ENCODE measurements at regions not wholly inside any gene's neighbourhood (a gene's known extent, or its start where the extent isn't known, plus 50 kb on each side); places are given as distances from the start of the nearest gene placed in this dataset.

GRCh38 chr2:2650608-2651375 lies 319.7 kb upstream of the MYT1L start:
- TF ChIP-seq SIN3A (IDR thresholded peaks at IDR 0.05; ENCODE audit: low read depth) = no peak
- TF ChIP-seq YY1 (IDR thresholded peaks at IDR 0.05; ENCODE audit: extremely low read depth, insufficient replicate concordance, low read depth, low read length) = no peak
- TF ChIP-seq ZFX (IDR thresholded peaks at IDR 0.05) = no peak
- ChIA-PET POLR2A (no interaction called here), RAD21 (ENCODE audit: low non-redundant PET in 1 of 2, low total read pairs in 2 of 2, uncharacterized antibody in 2 of 2, unreplicated experiment in 2 of 2) (no interaction called here), CTCF (no interaction called here)
- Histone ChIP-seq H2AFZ (ENCODE audit: low read depth, low read length, poor library complexity, severe bottlenecking) (no peak overlapping the region), H3K4me1 (ENCODE audit: control insufficient read depth in 1 of 2, insufficient read depth in 2 of 2, low read length in 2 of 2) (no peaks in the 10 kb centered on the region), H4K20me1 (ENCODE audit: insufficient read depth) (no peaks in the 10 kb centered on the region), H3K4me3 (replicated peaks in 1 of 2; ENCODE audit: low read depth in 1 of 2, low read length in 2 of 2) (no peak overlapping the region), H3K79me2 (ENCODE audit: insufficient read depth, low read length) (no peaks in the 10 kb centered on the region), H3K4me2 (ENCODE audit: low read length) (no peak overlapping the region), H3K27me3 (ENCODE audit: insufficient read depth, low read length) (peaks cover 18% of the 10 kb centered on the region; the same call in 1 of the 2 replicates), H3K9ac (ENCODE audit: low read length) (no peak overlapping the region), H3K27ac (ENCODE audit: low read depth, low read length) (no peak overlapping the region), H3K9me3 (ENCODE audit: control insufficient read depth in 1 of 2, insufficient read depth in 1 of 2, low read depth in 1 of 2, low read length in 2 of 2) (no peaks in the 10 kb centered on the region), H3K36me3 (ENCODE audit: control insufficient read depth in 1 of 2, insufficient read depth in 2 of 2, low read length in 2 of 2) (no peaks in the 10 kb centered on the region), H3K9me2 (ENCODE audit: insufficient read depth) (no peaks in the 10 kb centered on the region)
- intact Hi-C loops (cut with micrococcal nuclease) = no loop called here
- ATAC-seq = no peak
- DNase-seq (ENCODE audit: low read depth, low spot score) = no peak
- BruUV-seq (replicated peaks) = no TSS peak

- Histone ChIP-seq H3K27me3 (ENCODE audit: insufficient read depth, low read length) (peaks cover 13% of the 10 kb centered on the region; the same call in 1 of the 2 replicates), H3K4me2 (ENCODE audit: low read length) (no peak overlapping the region), H3K27ac (ENCODE audit: low read depth, low read length) (no peak overlapping the region), H3K9me2 (ENCODE audit: insufficient read depth) (no peaks in the 10 kb centered on the region), H3K9ac (ENCODE audit: low read length) (no peak overlapping the region), H3K79me2 (ENCODE audit: insufficient read depth, low read length) (no peaks in the 10 kb centered on the region), H3K4me1 (ENCODE audit: control insufficient read depth in 1 of 2, insufficient read depth in 2 of 2, low read length in 2 of 2) (no peaks in the 10 kb centered on the region), H3K9me3 (ENCODE audit: control insufficient read depth in 1 of 2, insufficient read depth in 1 of 2, low read depth in 1 of 2, low read length in 2 of 2) (no peaks in the 10 kb centered on the region), H2AFZ (ENCODE audit: low read depth, low read length, poor library complexity, severe bottlenecking) (no peak overlapping the region), H4K20me1 (ENCODE audit: insufficient read depth) (no peaks in the 10 kb centered on the region), H3K36me3 (ENCODE audit: control insufficient read depth in 1 of 2, insufficient read depth in 2 of 2, low read length in 2 of 2) (no peaks in the 10 kb centered on the region), H3K4me3 (replicated peaks in 1 of 2; ENCODE audit: low read depth in 1 of 2, low read length in 2 of 2) (no peak overlapping the region)
- intact Hi-C loops (cut with micrococcal nuclease) = no loop called here
- no peak for DNase-seq (ENCODE audit: low read depth, low spot score)
- RAD21 ChIA-PET (ENCODE audit: low non-redundant PET in 1 of 2, low total read pairs in 2 of 2, uncharacterized antibody in 2 of 2, unreplicated experiment in 2 of 2) = no interaction called here
- POLR2A ChIA-PET = no interaction called here
- no peak for ATAC-seq
- CTCF ChIA-PET = no interaction called here
- BruUV-seq (replicated peaks) = no TSS peak
- no peak for TF ChIP-seq RAD21 (IDR thresholded peaks at IDR 0.05; ENCODE audit: low read depth)
- TF ChIP-seq EZH2phosphoT487 (IDR thresholded peaks at IDR 0.05; ENCODE audit: borderline replicate concordance) = no peak
- TF ChIP-seq POLR2AphosphoS5 (IDR thresholded peaks at IDR 0.05; ENCODE audit: low read depth, low read length) = no peak
- no peak for TF ChIP-seq EZH2 (IDR thresholded peaks at IDR 0.05)
- no peak for TF ChIP-seq JUND (IDR thresholded peaks at IDR 0.05)
- no peak for TF ChIP-seq ZFX (IDR thresholded peaks at IDR 0.05)
- no peak for TF ChIP-seq REST (IDR thresholded peaks at IDR 0.05; ENCODE audit: low read depth)
- no peak for TF ChIP-seq SIN3A (IDR thresholded peaks at IDR 0.05; ENCODE audit: low read depth)
- no peak for TF ChIP-seq FOSL1 (IDR thresholded peaks at IDR 0.05; ENCODE audit: low read depth)
- no peak for TF ChIP-seq CBX3 (IDR thresholded peaks at IDR 0.05; ENCODE audit: low read depth)
- TF ChIP-seq ELF1 (IDR thresholded peaks at IDR 0.05; ENCODE audit: borderline replicate concordance, low read depth) = no peak
- TF ChIP-seq ATF3 (IDR thresholded peaks at IDR 0.05) = no peak
- TF ChIP-seq POLR2A (IDR thresholded peaks at IDR 0.05; ENCODE audit: borderline replicate concordance, extremely low read depth, insufficient read depth, insufficient read length) = no peak
These were observed 318.3 kb upstream of the MYT1L start for GRCh38 chr2:2649109-2650072.

Data from HCT116 (cell line).